ENCODE measurements at regions not wholly inside any gene's neighbourhood (a gene's known extent, or its start where the extent isn't known, plus 50 kb on each side); places are given as distances from the start of the nearest gene placed in this dataset.

DNA sequence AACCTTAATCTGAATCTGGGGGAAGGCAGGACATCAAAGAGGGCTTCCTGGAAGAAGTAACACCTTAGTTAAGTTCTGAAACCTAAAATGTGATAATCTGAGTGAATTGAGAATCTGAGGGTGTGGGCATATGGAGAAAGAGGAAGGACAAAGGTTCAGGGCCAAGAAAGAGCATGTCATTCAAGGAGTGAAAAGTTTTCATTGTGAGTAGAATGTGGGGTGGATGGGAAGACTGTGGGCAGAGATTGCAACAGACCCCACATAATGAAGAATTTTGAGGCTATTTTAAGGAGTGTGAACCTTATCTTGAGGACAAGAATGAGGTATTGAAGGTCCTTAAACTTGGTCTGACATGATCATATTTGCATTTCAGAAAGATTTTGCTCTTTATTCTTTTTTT, 227.2 kb downstream of the PTGER3 start (continued):
- TF ChIP-seq, protein P1, sequence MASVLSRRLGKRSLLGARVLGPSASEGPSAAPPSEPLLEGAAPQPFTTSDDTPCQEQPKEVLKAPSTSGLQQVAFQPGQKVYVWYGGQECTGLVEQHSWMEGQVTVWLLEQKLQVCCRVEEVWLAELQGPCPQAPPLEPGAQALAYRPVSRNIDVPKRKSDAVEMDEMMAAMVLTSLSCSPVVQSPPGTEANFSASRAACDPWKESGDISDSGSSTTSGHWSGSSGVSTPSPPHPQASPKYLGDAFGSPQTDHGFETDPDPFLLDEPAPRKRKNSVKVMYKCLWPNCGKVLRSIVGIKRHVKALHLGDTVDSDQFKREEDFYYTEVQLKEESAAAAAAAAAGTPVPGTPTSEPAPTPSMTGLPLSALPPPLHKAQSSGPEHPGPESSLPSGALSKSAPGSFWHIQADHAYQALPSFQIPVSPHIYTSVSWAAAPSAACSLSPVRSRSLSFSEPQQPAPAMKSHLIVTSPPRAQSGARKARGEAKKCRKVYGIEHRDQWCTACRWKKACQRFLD (CRISPR knock-in tag; IDR thresholded peaks at IDR 0.05) = no peak

- Histone ChIP-seq H3K27ac (ENCODE audit: extremely low read depth, low read depth, low read length) (no peak overlapping the region), H3K9ac (ENCODE audit: insufficient read depth in 1 of 2, low read depth in 2 of 2, low read length in 2 of 2) (no peak overlapping the region), H3K4me2 (ENCODE audit: insufficient read depth, low read length) (no peak overlapping the region), H3K9me3 (replicated peaks; ENCODE audit: control insufficient read depth, insufficient read depth, low read depth, low read length) (no peaks in the 10 kb centered on the region), H3K27me3 (ENCODE audit: control insufficient read depth in 2 of 2, insufficient read depth in 2 of 2, low read length in 2 of 2) (no peaks in the 10 kb centered on the region), H3K79me2 (ENCODE audit: control insufficient read depth, insufficient read depth, low read length) (no peaks in the 10 kb centered on the region), H3K4me1 (replicated peaks in 1 of 2; ENCODE audit: control insufficient read depth in 2 of 2, insufficient read depth in 2 of 2, low read length in 2 of 2) (no peaks in the 10 kb centered on the region), H4K20me1 (replicated peaks; ENCODE audit: control insufficient read depth, insufficient read depth, low read length) (no peaks in the 10 kb centered on the region), H3K36me3 (ENCODE audit: control insufficient read depth, insufficient read depth, low read length) (no peaks in the 10 kb centered on the region), H3K4me3 (no peak overlapping the region), H2AFZ (ENCODE audit: low read depth, low read length) (no peak overlapping the region), H3K9me1 (ENCODE audit: control insufficient read depth, insufficient read depth, low read length) (no peaks in the 10 kb centered on the region)
- no peak for DNase-seq (ENCODE audit: extremely low read depth in 1 of 4, low spot score in 3 of 4)
- WGBS (ENCODE audit: insufficient coverage, low coverage, missing lambda C conversion rate) = 26% methylated on average over 2 of the region's 2 CpGs
- ChIA-PET CTCF (ENCODE audit: low intra/inter-chr PET ratio) (no interaction called here), POLR2A (no interaction called here)
- no peak for ATAC-seq
- FAIRE-seq = no peak
- no TSS peak for BruUV-seq (replicated peaks)
- in situ Hi-C loops (cut with MboI) = no loop called here
- intact Hi-C loops (cut with micrococcal nuclease) = no loop called here
- TF ChIP-seq C11orf30 (IDR thresholded peaks at IDR 0.05; ENCODE audit: low read depth) (no peak), FOXP4 (CRISPR knock-in tag; IDR thresholded peaks at IDR 0.05; ENCODE audit: borderline replicate concordance) (no peak), NR2C2 (CRISPR knock-in tag; IDR thresholded peaks at IDR 0.05) (no peak), NR2C2 (tag; IDR thresholded peaks at IDR 0.05) (no peak), LCOR (CRISPR knock-in tag; IDR thresholded peaks at IDR 0.05) (no peak), HDGF (IDR thresholded peaks at IDR 0.05) (no peak), MEIS2 (IDR thresholded peaks at IDR 0.05; ENCODE audit: partially characterized antibody) (no peak), ZNF263 (CRISPR knock-in tag; IDR thresholded peaks at IDR 0.05; ENCODE audit: borderline replicate concordance) (no peak), ZNF165 (CRISPR knock-in tag; IDR thresholded peaks at IDR 0.05; ENCODE audit: borderline replicate concordance) (no peak), MBD2 (IDR thresholded peaks at IDR 0.05; ENCODE audit: borderline replicate concordance, low read depth) (no peak), HES1 (IDR thresholded peaks at IDR 0.05; ENCODE audit: low read depth) (no peak), NFIC (IDR thresholded peaks at IDR 0.05) (no peak)
- TF ChIP-seq, protein P2, sequence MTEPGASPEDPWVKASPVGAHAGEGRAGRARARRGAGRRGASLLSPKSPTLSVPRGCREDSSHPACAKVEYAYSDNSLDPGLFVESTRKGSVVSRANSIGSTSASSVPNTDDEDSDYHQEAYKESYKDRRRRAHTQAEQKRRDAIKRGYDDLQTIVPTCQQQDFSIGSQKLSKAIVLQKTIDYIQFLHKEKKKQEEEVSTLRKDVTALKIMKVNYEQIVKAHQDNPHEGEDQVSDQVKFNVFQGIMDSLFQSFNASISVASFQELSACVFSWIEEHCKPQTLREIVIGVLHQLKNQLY (CRISPR knock-in tag; conservative IDR thresholded peaks at IDR 0.05) = no peak
Measured at GRCh38 chr1:70820995-70821394, 226.6 kb downstream of the PTGER3 start.

All from K562 (cell line).